Thoracic aorta (tissue), 2 donors: ENCODE measurements at regions not wholly inside any gene's neighbourhood (a gene's known extent, or its start where the extent isn't known, plus 50 kb on each side); places are given as distances from the start of the nearest gene placed in this dataset.

ENCODE experiments used
- ATAC-seq: fragments of 150-250 bp; one replicate; pipeline ENCODE4 v1.8.0; 2017; ENCODE audit warnings: low read depth; ENCODE audit not compliant: insufficient number of reproducible peaks, low FRiP score
- DNase-seq: peaks from one replicate; pipeline ENCODE4 v3.0.0-alpha.2; 2020; ENCODE audit warnings: low spot score
- H3K27ac ChIP-seq, 2 donors: fragments of 200-600 bp; sonication (generic); 1 replicate in 1 of 2; 2 replicates in 1 of 2; pipeline ENCODE4 v1.5.1; 2016; ENCODE audit warnings: mild to moderate bottlenecking in 2 of 2, moderate library complexity in 2 of 2
- H3K27me3 ChIP-seq: fragments of 200-600 bp; sonication (generic); replicated peaks from 2 replicates; pipeline ENCODE4 v1.6.0; 2016; ENCODE audit warnings: mild to moderate bottlenecking; ENCODE audit not compliant: insufficient read depth
- H3K36me3 ChIP-seq: fragments of 200-600 bp; sonication (generic); one replicate; pipeline ENCODE4 v1.5.1; 2016
- H3K4me1 ChIP-seq, 2 donors: fragments of 200-600 bp; sonication (generic); 1 replicate in 1 of 2; 2 replicates in 1 of 2; pipeline versions ENCODE4 v1.5.1 to v1.6.0; 2016; ENCODE audit warnings: low read depth in 2 of 2, mild to moderate bottlenecking in 1 of 2; ENCODE audit not compliant: control insufficient read depth in 1 of 2
- H3K4me3 ChIP-seq: fragments of 200-600 bp; sonication (generic); 2 replicates; pipeline ENCODE4 v1.5.1; 2016; ENCODE audit warnings: mild to moderate bottlenecking
- H3K9me3 ChIP-seq: fragments of 200-600 bp; sonication (generic); 2 replicates; pipeline ENCODE4 v1.5.1; 2016
- TF ChIP-seq, protein P1 (sequence below): fragments of 200-600 bp; sonication (generic); IDR thresholded peaks from one replicate; pipeline ENCODE4 v1.5.1; 2019; ENCODE audit warnings: antibody characterized with exemption

DNA sequence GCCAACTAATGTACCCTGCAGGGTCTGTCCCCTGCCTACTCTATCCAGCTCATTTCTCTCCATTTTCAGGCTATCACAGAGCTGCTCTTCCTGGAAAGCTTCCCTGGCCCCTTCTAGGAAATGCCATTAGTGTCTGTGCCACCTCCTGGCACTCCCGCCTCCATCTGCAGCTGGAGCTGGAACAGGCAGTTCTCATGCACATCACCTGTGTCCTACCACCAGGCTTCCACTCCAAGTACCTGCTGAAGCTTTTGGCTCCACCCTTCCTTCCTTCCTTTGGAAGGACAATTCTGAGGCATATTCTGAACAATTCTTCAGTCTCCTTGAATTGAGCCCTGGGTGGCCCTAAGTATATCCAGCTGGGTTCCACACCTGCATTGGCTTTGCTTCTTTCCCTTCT is 156.2 kb upstream of the ZNF618 start:
- ATAC-seq (no peak), DNase-seq (no peak)
- Histone ChIP-seq H3K4me3 (no peak overlapping the region), H3K9me3 (no peaks in the 10 kb centered on the region), H3K4me1 (no peaks in the 10 kb centered on the region), H3K27ac (no peak overlapping the region), H3K36me3 (no peaks in the 10 kb centered on the region), H3K27me3 (no peaks in the 10 kb centered on the region)
- TF ChIP-seq, protein P1, sequence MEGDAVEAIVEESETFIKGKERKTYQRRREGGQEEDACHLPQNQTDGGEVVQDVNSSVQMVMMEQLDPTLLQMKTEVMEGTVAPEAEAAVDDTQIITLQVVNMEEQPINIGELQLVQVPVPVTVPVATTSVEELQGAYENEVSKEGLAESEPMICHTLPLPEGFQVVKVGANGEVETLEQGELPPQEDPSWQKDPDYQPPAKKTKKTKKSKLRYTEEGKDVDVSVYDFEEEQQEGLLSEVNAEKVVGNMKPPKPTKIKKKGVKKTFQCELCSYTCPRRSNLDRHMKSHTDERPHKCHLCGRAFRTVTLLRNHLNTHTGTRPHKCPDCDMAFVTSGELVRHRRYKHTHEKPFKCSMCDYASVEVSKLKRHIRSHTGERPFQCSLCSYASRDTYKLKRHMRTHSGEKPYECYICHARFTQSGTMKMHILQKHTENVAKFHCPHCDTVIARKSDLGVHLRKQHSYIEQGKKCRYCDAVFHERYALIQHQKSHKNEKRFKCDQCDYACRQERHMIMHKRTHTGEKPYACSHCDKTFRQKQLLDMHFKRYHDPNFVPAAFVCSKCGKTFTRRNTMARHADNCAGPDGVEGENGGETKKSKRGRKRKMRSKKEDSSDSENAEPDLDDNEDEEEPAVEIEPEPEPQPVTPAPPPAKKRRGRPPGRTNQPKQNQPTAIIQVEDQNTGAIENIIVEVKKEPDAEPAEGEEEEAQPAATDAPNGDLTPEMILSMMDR, result no peak

DNA sequence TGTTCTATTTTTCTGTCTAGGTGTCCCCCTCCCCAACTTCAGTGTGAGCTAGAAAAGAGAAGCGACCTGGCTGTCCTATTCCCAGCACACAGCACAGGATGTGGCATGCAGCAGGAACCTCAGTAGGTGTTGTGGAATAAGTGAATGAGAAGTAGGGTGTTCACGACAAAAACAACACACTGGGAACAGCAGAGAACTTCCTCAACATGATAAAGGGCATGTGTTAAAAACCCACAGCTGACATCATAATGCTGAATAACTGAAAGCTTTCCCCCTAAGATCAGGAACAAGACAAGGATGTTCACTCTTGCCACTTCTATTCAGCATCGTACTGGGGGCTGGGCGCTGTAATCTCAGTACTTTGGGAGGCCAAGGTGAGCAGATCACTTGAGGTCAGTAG is 155.6 kb upstream of the ZNF618 start:
- no peaks in the 10 kb centered on the region for H3K36me3 ChIP-seq
- TF ChIP-seq, protein P1, result no peak
- H3K4me1 ChIP-seq, result no peaks in the 10 kb centered on the region
- no peak overlapping the region for H3K27ac ChIP-seq
- H3K4me3 ChIP-seq, result no peak overlapping the region
- no peak for DNase-seq
- no peaks in the 10 kb centered on the region for H3K9me3 ChIP-seq
- no peak for ATAC-seq
- no peaks in the 10 kb centered on the region for H3K27me3 ChIP-seq

GRCh38 chr9:113721856-113722255 is 154.3 kb upstream of the ZNF618 start:
- Histone ChIP-seq H3K36me3 (no peaks in the 10 kb centered on the region), H3K4me1 (no peaks in the 10 kb centered on the region), H3K4me3 (no peak overlapping the region), H3K27ac (no peak overlapping the region), H3K9me3 (no peaks in the 10 kb centered on the region), H3K27me3 (no peaks in the 10 kb centered on the region)
- TF ChIP-seq, protein P1, result no peak
- ATAC-seq (no peak), DNase-seq (no peak)

DNA sequence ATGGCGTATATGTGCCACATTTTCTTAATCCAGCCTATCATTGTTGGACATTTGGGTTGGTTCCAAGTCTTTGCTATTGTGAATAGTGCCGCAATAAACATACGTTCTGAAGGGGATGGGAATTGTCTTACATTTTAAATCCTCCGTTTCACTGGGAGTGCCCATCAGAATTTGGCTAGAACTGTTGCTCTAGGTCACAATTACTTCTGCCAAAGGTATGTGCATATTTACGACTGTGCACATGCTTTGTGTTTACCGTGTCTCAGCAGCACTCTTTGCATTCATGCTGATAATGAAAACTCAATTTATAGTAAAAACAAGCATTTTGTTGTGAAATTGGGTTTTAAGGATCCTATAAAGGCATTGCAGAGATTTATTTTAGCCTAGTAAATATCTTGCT is 151.9 kb upstream of the ZNF618 start:
- Histone ChIP-seq H3K4me3 (no peak overlapping the region), H3K27me3 (no peaks in the 10 kb centered on the region), H3K4me1 (no peaks in the 10 kb centered on the region), H3K27ac (no peak overlapping the region), H3K36me3 (no peaks in the 10 kb centered on the region), H3K9me3 (no peaks in the 10 kb centered on the region)
- TF ChIP-seq, protein P1, result no peak
- DNase-seq (no peak), ATAC-seq (no peak)

DNA sequence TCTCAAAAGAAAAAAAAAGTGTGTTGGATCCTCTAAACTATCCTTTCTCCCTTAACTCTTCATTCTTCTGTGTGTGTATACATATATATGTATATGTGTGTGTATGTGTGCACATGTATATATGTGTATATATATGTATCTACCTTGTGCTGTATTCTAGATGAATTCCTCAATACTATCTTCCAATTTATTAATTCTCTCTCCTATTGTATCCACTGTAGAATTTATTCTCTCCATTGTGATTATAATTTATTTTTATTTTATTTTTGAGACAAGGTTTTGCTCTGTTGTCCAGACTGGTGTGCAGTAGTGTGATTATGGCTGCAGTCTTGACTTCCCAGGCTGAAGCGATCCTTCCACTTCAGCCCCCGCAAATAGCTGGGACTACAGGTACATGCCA is 147.1 kb upstream of the ZNF618 start:
- ATAC-seq, result no peak
- DNase-seq, result no peak
- no peaks in the 10 kb centered on the region for H3K27me3 ChIP-seq
- TF ChIP-seq, protein P1, result no peak
- no peak overlapping the region for H3K4me3 ChIP-seq
- H3K27ac ChIP-seq, result no peak overlapping the region
- H3K9me3 ChIP-seq, result no peaks in the 10 kb centered on the region
- H3K4me1 ChIP-seq, result no peaks in the 10 kb centered on the region
- no peaks in the 10 kb centered on the region for H3K36me3 ChIP-seq
